NCI-H1105 treated with DMSO at 0.1 percent for 48 hours (cell line): ENCODE measurements at regions not wholly inside any gene's neighbourhood (a gene's known extent, or its start where the extent isn't known, plus 50 kb on each side); places are given as distances from the start of the nearest gene placed in this dataset.

ENCODE experiments used
- DNase-seq: peaks from one replicate; lab custom pipeline; 2025; lab: John Stamatoyannopoulos, UW

GRCh38 chr9:84393266-84393950 lies 52.9 kb upstream of the SLC28A3 start:
- no peak for DNase-seq

DNA sequence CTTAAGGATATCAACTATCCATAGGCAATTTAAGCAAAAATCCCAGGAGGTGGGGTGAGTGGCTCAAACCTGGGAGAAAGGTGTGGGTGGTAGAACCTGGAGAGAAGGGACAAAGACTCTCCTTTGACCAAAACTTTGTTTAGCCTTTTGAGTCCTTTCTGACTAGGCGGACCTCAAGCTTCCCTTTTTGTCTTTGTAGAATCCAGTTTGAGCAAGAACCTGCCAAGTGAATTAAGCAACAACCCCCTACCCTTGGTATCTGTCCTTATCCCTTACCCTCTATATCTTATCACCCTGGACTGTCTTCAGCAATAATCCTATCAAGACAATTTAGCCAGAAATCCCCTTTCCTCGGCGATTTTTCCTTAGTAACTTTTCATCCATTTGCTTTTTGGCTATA lies 53.5 kb upstream of the SLC28A3 start:
- DNase-seq, result no peak

GRCh38 chr9:84397151-84397728 lies 56.7 kb upstream of the SLC28A3 start:
- DNase-seq, result peak; percentile 81

- DNase-seq, result no peak
Measured at GRCh38 chr9:84397822-84398221, 57.3 kb upstream of the SLC28A3 start.

- DNase-seq, result no peak
Measured at GRCh38 chr9:84402517-84402916, 62.0 kb upstream of the SLC28A3 start.

GRCh38 chr9:84403288-84403687 lies 62.7 kb upstream of the SLC28A3 start:
- no peak for DNase-seq

- no peak for DNase-seq
Measured at GRCh38 chr9:84404095-84404686, 63.6 kb upstream of the SLC28A3 start.

GRCh38 chr9:84405667-84406066 lies 65.1 kb upstream of the SLC28A3 start:
- DNase-seq, result no peak

DNA sequence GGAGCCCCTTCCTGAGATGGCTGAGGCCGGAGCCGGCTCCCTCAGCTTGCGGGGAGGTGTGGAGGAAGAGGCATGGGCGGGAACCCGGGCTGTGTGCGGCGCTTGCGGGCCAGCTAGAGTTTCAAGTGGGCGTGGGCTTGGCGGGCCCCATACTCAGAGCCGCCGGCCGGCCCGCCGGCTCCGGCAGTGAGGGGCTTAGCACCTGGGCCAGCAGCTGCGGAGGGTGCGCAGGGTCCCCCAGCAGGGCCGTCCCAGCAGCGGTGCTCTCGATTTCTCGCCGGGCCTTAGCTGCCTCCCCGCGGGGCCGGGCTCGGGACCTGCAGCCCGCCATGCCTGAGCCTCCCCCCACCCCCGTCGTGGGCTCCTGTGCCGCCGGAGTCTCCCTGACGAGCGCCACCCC lies 67.9 kb upstream of the SLC28A3 start:
- DNase-seq, result no peak

DNA sequence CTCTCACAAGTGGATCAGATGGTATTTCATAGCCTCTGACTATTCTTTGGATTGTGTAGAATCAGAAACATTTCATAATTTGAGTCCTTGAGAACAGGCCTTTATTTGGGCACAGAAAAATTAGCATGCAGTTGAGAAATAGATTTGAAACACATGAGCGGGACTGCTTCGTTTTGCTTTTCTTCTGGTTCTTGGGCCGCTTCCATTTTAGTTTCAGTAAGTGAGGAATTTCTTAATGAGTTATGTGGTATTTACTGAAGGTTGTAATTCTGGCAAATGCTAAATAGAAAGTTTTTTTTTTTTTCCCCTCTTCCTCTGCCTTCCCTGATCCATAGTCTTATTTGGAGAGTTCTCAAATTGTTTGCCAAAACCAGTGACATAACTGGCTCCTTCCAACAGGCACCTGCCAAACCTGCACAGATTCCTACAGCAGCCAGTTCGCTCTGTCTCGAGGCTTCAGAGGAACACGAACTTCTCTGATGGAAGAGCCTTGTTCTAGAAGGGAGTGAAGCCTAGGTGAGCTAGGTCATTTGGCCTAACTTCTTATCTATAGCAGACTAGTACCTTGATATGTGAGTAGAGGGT lies 71.2 kb upstream of the SLC28A3 start:
- DNase-seq, result no peak

GRCh38 chr9:84412654-84413053 lies 72.1 kb upstream of the SLC28A3 start:
- no peak for DNase-seq

DNA sequence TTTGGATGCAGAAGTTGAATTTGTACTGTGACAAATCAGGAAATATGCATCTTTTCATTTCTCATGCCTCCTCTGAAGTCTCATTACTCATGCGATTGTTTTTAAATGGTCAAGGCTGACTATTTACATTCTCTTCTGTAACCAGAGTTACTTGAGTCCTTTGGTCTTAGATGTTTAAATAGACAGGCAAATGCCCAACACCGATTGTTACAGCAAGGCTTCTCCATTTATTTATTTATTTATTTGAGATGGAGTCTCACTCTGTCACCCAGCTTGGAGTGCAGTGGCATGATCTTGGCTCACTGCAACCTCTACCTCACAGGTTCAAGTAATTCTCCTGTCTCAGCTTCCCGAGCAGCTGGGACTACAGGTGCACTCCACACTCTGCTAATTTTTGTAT lies 72.7 kb upstream of the SLC28A3 start:
- DNase-seq, result no peak

DNA sequence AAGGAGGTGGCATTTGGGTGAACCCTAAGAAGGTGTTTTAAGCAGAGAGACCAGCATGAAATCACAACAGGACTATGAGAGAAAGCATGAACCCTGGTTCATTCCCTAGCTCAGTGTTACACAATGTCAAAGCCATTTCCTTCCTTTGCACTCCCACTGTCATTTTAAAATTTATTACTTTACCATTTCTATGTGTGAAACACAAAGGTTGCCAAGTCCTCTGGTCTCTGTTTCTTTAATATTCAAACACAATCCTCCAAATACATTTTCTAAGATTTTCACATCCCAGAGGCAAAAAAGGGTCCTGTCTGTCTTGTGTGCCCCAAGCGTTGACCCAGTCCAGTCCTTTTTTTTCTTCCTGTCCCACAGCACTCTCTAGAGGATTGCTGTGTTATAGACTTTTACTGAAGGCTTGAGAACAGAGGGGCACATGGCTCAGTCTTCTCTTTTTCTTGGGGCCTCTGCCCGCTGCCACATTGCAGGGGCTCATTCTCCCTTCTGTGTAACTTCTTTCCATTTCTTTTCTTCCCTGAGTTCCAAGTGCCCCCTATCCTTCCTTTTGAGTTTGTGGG lies 78.6 kb upstream of the SLC28A3 start:
- DNase-seq, result no peak

- DNase-seq, result no peak
Measured at GRCh38 chr9:84424931-84425330, 84.4 kb upstream of the SLC28A3 start.

DNA sequence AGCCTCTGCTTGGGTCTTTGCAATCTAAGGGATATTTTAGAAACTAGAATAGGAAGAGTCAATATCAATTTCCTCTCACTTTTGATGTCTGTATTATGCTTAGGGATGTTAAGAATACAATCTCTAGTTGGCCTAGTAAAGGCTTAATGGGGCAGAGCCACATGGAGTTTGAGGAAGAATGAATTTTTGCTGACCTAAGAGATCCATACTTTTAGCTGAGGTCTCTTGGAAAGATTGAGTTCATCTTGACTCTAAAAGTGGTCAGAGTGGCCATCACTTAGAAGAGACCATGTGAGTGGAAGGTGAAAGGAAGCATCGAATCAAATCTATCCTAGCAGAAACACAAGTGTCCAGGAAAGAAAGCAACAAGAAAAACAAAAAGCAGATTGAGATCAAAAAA lies 92.2 kb upstream of the SLC28A3 start:
- DNase-seq, result no peak

- peak; percentile 6 for DNase-seq
Measured at GRCh38 chr9:84435902-84436301, 95.3 kb upstream of the SLC28A3 start.

DNA sequence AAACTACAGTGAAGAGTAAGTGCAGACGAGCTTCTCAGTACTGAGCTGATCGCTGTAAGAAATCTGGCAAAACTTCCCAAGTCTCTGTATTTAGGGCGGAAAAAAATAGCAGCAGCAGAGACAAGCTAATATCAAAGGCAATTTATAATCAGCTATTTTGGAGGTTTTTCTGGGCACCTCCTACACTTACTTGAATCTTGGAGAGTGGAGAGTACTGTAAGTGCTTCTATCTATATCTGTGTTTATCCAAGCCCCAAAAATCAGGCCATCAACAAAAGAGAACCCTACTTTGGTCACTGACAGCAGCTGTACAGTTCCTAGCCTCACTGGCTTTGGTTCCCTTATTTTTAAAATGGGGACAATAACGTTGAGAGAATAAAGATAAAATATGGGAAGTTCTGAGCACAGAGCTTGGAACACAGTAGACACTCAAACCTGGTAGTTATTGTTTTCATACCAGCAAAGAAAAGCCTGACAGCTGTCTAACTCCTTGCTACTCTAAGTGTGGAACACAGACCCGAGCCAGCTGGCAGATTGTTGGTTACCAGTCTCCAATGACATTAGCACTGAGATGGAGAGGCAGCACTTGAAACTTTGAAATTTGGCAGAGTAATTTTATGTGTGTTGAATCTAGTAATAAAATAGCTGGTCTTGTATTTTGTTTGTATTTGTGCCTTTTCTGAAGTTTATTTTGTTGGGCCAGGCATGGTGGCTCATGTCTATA lies 96.0 kb upstream of the SLC28A3 start:
- peak; percentile 77 for DNase-seq

DNA sequence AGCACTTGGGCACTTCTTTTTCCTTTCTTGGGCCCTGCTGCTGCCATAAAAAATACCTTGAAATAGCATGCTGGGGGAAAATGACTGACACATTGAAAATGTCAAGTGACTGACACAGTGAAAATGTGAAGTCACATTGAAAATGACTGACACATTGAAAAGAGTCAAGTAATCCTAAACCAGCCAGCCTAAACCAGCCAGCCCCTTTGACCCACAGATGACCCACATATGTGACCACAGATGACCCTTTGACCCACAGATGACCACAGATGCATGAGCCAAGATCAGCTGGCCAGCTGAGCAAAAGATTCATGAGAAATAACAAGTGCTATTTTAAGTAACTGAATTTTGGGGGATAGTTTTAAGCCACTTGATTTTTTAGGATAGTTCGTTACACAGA lies 97.8 kb upstream of the SLC28A3 start:
- no peak for DNase-seq

- DNase-seq, result no peak
Measured at GRCh38 chr9:84439250-84439649, 98.7 kb upstream of the SLC28A3 start.

DNA sequence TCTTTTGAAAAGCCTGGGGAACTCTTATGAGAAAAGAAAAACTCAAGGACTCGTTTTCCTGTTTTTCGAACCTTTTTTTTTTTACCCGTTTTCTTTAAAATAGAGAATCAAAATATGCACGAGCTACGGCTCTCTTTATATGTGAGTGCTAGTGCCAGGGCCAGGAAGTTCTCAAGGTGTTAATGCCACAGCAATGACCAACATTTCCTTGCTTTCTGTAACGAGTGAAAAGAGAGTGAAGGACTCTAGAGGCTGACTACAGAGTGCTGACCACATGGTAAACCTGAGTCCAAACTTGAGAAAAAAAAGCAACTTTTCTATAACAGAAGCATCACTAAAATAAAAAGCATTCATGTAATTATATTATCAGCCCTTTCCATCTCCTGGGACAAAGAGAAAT lies 102.2 kb upstream of the SLC28A3 start:
- DNase-seq, result no peak

DNA sequence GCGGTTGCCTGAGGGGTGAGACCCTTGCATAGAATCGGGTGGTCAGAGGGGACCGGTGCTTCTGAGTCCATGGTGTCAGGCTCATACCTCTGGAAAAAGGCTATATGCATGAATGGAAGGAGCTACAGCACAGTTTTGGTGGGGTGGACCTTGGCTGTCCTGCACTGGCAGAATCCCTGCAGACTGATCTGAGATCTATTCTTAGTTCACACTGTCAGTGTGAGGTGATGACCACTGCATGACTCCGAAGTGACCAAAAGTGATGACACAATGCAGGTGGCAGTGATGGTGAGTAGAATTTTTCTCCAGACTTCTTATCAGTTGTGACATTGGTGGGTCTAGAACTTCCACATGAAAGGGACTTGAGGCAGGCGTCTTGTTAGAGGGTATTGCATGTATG lies 105.2 kb upstream of the SLC28A3 start:
- no peak for DNase-seq

DNA sequence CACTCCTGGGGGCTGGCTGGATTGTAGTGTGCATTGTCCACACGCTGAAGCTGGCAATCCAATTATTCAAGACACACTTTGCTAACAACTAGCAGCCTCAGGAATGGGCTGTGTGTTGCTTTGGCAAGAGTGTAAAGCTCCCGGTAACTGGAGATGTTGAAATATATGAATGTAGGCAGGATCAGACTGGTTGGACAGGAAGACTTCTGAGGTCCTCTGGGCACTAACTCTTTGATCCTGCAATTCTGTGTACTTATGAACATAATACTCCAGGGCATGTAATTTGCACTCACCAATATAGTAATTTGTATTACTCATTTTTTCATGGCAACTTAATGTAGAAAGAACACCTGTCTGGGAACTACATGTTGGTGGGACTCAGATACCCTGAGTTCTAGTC lies 106.7 kb upstream of the SLC28A3 start:
- DNase-seq, result no peak
